Activated CD4-positive, alpha-beta T cell treated with anti-CD3 and anti-CD28 coated beads for 36 hours (primary cell): ENCODE measurements at regions not wholly inside any gene's neighbourhood (a gene's known extent, or its start where the extent isn't known, plus 50 kb on each side); places are given as distances from the start of the nearest gene placed in this dataset.

Source experiments
- ATAC-seq: fragments of 200-7000 bp; cut with Tn5 transposase; one replicate; pipeline ENCODE4 v1.10.0; 2021; ENCODE audit warnings: mild to moderate bottlenecking, moderate library complexity
- CTCF ChIA-PET: fragments of 350-600 bp; sonication (Branson Sonifier 250); formaldehyde crosslinking; loops from one replicate; lab custom pipeline; 2021; ENCODE audit warnings: antibody characterized with exemption; lab: Charles Lee
- POLR2A ChIA-PET: fragments of 350-600 bp; sonication (Branson Sonifier 250); formaldehyde crosslinking; loops from one replicate; lab custom pipeline; 2021; ENCODE audit warnings: antibody characterized with exemption, inconsistent platforms; lab: Charles Lee
- DNase-seq: peaks from one replicate; pipeline ENCODE4 v3.0.0-alpha.2; 2020
- H3K27ac Mint-ChIP-seq: one replicate; pipeline ENCODE4 v1.8.0; 2021; ENCODE audit warnings: mixed read lengths
- H3K27me3 Mint-ChIP-seq: one replicate; pipeline ENCODE4 v1.8.0; 2021; ENCODE audit warnings: mixed read lengths
- H3K36me3 Mint-ChIP-seq: one replicate; pipeline ENCODE4 v1.8.0; 2021; ENCODE audit warnings: low read depth, mixed read lengths
- H3K4me1 Mint-ChIP-seq: one replicate; pipeline ENCODE4 v1.8.0; 2021; ENCODE audit warnings: mixed read lengths
- H3K4me3 Mint-ChIP-seq: one replicate; pipeline ENCODE4 v1.8.0; 2021; ENCODE audit warnings: mild to moderate bottlenecking, moderate library complexity, mixed read lengths
- H3K9me3 Mint-ChIP-seq: one replicate; pipeline ENCODE4 v1.8.0; 2021; ENCODE audit warnings: low read depth, mixed read lengths
- intact Hi-C, 2 experiments: fragments of 100-400 bp; cut with DNase I in 1 of 2; cut with micrococcal nuclease in 1 of 2; formaldehyde crosslinking; loops; one replicate each; pipeline versions ENCODE4 v1.14.2 to v1.15.1; 2022 to 2024; cut with DNase I, micrococcal nuclease

- Mint-ChIP-seq H3K27me3 (no peaks in the 10 kb centered on the region), H3K9me3 (peaks cover 11% of the 10 kb centered on the region), H3K36me3 (no peaks in the 10 kb centered on the region), H3K4me1 (no peaks in the 10 kb centered on the region), H3K4me3 (no peak overlapping the region), H3K27ac (no peak overlapping the region)
- intact Hi-C loops, result no loop called here
- ChIA-PET CTCF (no interaction called here), POLR2A (no interaction called here)
- no peak for ATAC-seq
- DNase-seq, result no peak
Measured at GRCh38 chr13:61831026-61831425, 415.4 kb upstream of the PCDH20 start.

DNA sequence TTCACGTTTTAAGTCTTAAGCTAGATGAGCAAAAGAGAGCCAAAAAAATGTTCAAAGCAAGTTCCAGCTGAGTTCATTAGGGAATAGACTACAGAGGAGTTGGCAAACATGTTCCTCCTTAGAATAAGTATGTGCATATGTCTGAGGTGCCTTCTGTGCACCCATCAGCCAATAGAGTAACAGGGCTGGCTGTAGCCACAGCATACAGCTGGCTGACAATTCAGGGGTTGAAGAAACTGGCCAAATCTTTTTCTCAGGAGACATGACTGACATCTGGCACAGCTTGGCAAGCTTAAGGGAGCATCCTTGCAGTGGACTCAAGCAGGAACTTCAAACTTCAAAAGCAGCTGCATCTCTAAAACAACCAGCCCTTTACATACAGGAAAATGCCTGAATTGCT, 414.8 kb upstream of the PCDH20 start:
- Mint-ChIP-seq H3K27me3 (no peaks in the 10 kb centered on the region), H3K27ac (no peak overlapping the region), H3K4me1 (no peaks in the 10 kb centered on the region), H3K4me3 (no peak overlapping the region), H3K36me3 (no peaks in the 10 kb centered on the region), H3K9me3 (peaks cover 10% of the 10 kb centered on the region)
- ATAC-seq (no peak), DNase-seq (no peak)
- ChIA-PET CTCF (no interaction called here), POLR2A (no interaction called here)
- intact Hi-C loops, result no loop called here

DNA sequence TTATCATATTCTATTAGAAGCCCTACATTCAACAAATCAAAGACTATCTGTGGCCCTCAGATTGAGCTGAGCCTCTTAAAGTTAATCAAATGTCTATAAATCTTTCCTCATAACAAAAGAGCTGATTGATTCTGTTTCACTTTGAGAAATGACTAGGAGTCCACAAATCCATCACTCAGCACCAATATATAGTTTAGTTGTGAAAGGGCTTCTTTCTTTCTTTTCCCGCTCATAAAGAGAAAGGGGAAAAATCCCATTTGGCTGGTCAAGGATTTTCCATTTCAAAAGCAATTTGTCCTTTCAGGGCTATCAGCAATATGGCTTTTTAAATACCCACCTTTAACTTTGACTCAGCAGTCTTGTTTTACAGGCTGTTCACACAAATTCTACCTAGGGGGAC, 408.5 kb upstream of the PCDH20 start:
- Mint-ChIP-seq H3K4me1 (no peaks in the 10 kb centered on the region), H3K27me3 (no peaks in the 10 kb centered on the region), H3K27ac (no peak overlapping the region), H3K9me3 (peaks cover 6% of the 10 kb centered on the region), H3K36me3 (no peaks in the 10 kb centered on the region), H3K4me3 (no peak overlapping the region)
- POLR2A ChIA-PET, result no interaction called here
- intact Hi-C loops, result no loop called here
- ATAC-seq (no peak), DNase-seq (no peak)
- CTCF ChIA-PET, result no interaction called here

DNA sequence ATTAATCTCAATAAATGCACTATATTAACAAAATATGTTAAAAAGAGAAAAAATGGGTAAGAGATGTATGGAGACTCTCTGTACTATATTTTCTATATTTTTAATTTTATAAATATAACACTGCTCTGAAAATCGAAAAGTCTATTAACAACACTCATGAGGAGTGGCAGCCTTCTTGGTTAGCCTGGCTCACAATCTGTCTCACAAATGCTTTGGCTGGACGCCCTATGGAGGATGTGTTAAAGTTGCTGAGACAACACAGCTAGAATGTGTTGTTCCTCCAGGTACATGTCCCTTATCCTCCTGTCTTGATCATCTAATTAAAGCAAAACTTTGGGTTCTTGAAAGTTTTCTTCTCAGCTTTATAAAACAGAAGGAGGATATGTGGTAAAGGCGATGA, 396.6 kb upstream of the PCDH20 start:
- no peaks in the 10 kb centered on the region for H3K27me3 Mint-ChIP-seq
- intact Hi-C loops, result no loop called here
- POLR2A ChIA-PET, result no interaction called here

GRCh38 chr13:61810065-61810464, 394.4 kb upstream of the PCDH20 start:
- Mint-ChIP-seq H3K36me3 (no peaks in the 10 kb centered on the region), H3K4me3 (no peak overlapping the region), H3K27me3 (no peaks in the 10 kb centered on the region), H3K4me1 (no peaks in the 10 kb centered on the region), H3K9me3 (peaks cover 9% of the 10 kb centered on the region), H3K27ac (no peak overlapping the region)
- ChIA-PET CTCF (interaction anchor here (0.6 kb wide), 1 partner anchor 463 kb away, joined by 4 read pairs; no protein-coding TSS in a partner anchor), POLR2A (no interaction called here)
- DNase-seq (no peak), ATAC-seq (no peak)
- intact Hi-C loops, result no loop called here

More for the DNA sequence above, 396.6 kb upstream of the PCDH20 start:
- DNase-seq (no peak), ATAC-seq (no peak)
- CTCF ChIA-PET, result no interaction called here
- no peak overlapping the region for H3K4me3 Mint-ChIP-seq
- no peak overlapping the region for H3K27ac Mint-ChIP-seq
- H3K9me3 Mint-ChIP-seq, result peaks cover 17% of the 10 kb centered on the region
- H3K4me1 Mint-ChIP-seq, result no peaks in the 10 kb centered on the region
- H3K36me3 Mint-ChIP-seq, result no peaks in the 10 kb centered on the region

DNA sequence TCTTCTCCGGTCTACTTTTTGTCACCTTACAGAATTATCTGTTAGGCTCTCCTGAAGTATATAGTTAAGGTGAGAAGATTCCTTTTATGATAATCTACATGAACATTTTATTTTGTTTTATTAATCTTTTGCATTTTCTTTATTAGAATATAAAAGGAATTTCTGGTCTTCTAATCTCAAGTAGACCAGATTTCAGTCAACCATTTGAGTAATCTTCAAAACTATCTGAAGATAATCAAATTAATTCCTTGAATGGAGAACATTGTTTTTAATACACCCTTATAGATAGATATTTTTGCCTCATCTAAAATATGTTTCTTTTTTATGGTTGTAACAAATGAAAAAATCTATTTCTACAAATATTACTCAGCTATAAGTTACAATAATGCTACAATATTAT, 381.7 kb upstream of the PCDH20 start:
- POLR2A ChIA-PET, result no interaction called here
- H3K4me3 Mint-ChIP-seq, result no peak overlapping the region
- no peak for ATAC-seq
- no peaks in the 10 kb centered on the region for H3K27me3 Mint-ChIP-seq
- intact Hi-C loops, result no loop called here
- CTCF ChIA-PET, result no interaction called here
- H3K27ac Mint-ChIP-seq, result no peak overlapping the region
- H3K36me3 Mint-ChIP-seq, result no peaks in the 10 kb centered on the region
- peaks cover 12% of the 10 kb centered on the region for H3K9me3 Mint-ChIP-seq
- H3K4me1 Mint-ChIP-seq, result no peaks in the 10 kb centered on the region
- DNase-seq, result no peak

- POLR2A ChIA-PET, result no interaction called here
- DNase-seq (no peak), ATAC-seq (no peak)
- peaks cover 11% of the 10 kb centered on the region for H3K9me3 Mint-ChIP-seq
- no peaks in the 10 kb centered on the region for H3K36me3 Mint-ChIP-seq
- no peaks in the 10 kb centered on the region for H3K27me3 Mint-ChIP-seq
- H3K27ac Mint-ChIP-seq, result no peak overlapping the region
- intact Hi-C loops, result no loop called here
- CTCF ChIA-PET, result interaction anchor here (0.6 kb wide), 1 partner anchor 1177 kb away, joined by 3 read pairs; no protein-coding TSS in a partner anchor
- H3K4me1 Mint-ChIP-seq, result no peaks in the 10 kb centered on the region
- no peak overlapping the region for H3K4me3 Mint-ChIP-seq
Measured at GRCh38 chr13:61795580-61795979, 379.9 kb upstream of the PCDH20 start.

DNA sequence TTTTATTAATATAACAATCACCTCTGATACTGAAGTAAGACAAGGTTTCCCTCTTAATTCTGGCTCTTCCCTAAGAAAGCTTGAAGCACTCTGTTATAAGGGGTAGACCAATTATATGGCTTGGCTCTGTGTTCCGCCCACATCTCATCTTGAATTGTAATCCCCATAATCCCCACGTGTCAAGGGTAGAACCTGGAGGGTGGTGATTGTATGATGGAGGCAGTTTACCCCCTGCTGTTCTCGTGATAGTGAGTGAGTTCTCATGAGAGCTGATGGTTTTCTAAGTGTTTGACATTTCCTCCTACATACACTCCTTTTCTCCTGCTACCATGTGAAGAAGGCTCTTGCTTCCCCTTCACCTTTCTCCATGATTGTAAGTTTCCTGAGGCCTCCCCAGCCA, 363.8 kb upstream of the PCDH20 start:
- no peak overlapping the region for H3K4me3 Mint-ChIP-seq
- no peak for DNase-seq
- POLR2A ChIA-PET, result no interaction called here
- intact Hi-C loops, result no loop called here
- H3K36me3 Mint-ChIP-seq, result no peaks in the 10 kb centered on the region
- no peaks in the 10 kb centered on the region for H3K4me1 Mint-ChIP-seq
- ATAC-seq, result no peak
- CTCF ChIA-PET, result no interaction called here
- H3K27ac Mint-ChIP-seq, result no peak overlapping the region
- peaks cover 10% of the 10 kb centered on the region for H3K9me3 Mint-ChIP-seq
- H3K27me3 Mint-ChIP-seq, result no peaks in the 10 kb centered on the region

- intact Hi-C loops, result no loop called here
- ChIA-PET CTCF (interaction anchor here (0.8 kb wide), 1 partner anchor 138 kb away, joined by 6 read pairs; no protein-coding TSS in a partner anchor), POLR2A (no interaction called here)
- DNase-seq (no peak), ATAC-seq (no peak)
- Mint-ChIP-seq H3K36me3 (no peaks in the 10 kb centered on the region), H3K27ac (no peak overlapping the region), H3K9me3 (peaks cover 10% of the 10 kb centered on the region), H3K27me3 (no peaks in the 10 kb centered on the region), H3K4me3 (no peak overlapping the region), H3K4me1 (no peaks in the 10 kb centered on the region)
Measured at GRCh38 chr13:61778531-61778930, 362.9 kb upstream of the PCDH20 start.

- ChIA-PET CTCF (no interaction called here), POLR2A (no interaction called here)
- H3K4me1 Mint-ChIP-seq, result no peaks in the 10 kb centered on the region
- no peaks in the 10 kb centered on the region for H3K27me3 Mint-ChIP-seq
- no peak for DNase-seq
- no peak for ATAC-seq
- H3K4me3 Mint-ChIP-seq, result no peak overlapping the region
- intact Hi-C loops, result no loop called here
- peaks cover 7% of the 10 kb centered on the region for H3K9me3 Mint-ChIP-seq
- no peaks in the 10 kb centered on the region for H3K36me3 Mint-ChIP-seq
- no peak overlapping the region for H3K27ac Mint-ChIP-seq
Measured at GRCh38 chr13:61777899-61778298, 362.2 kb upstream of the PCDH20 start.

DNA sequence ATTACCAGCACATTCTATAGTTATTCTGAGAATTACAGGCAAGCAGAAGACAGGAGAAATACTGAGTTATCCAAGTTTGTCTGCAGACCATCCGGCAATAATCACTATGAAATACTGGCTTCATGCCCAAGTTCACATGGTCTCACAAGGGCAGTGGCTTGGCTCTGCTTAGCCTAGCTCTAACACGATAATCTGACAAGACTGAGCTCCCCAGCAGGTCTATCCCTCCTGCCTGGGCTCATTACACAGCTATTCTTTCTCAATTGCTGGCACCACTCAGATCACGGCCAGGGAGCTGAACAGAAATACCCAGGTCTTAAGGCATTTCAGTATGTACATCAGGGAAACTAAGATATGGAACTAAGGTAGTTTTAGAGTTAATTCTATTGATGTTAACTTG, 361.6 kb upstream of the PCDH20 start:
- Mint-ChIP-seq H3K27ac (no peak overlapping the region), H3K36me3 (no peaks in the 10 kb centered on the region), H3K4me1 (no peaks in the 10 kb centered on the region), H3K27me3 (no peaks in the 10 kb centered on the region), H3K9me3 (peaks cover 7% of the 10 kb centered on the region), H3K4me3 (no peak overlapping the region)
- CTCF ChIA-PET, result no interaction called here
- intact Hi-C loops, result no loop called here
- DNase-seq, result no peak
- no peak for ATAC-seq
- POLR2A ChIA-PET, result no interaction called here

GRCh38 chr13:61774903-61775302, 359.3 kb upstream of the PCDH20 start:
- ATAC-seq (no peak), DNase-seq (no peak)
- H3K36me3 Mint-ChIP-seq, result no peaks in the 10 kb centered on the region
- no peak overlapping the region for H3K4me3 Mint-ChIP-seq
- H3K9me3 Mint-ChIP-seq, result peaks cover 8% of the 10 kb centered on the region
- CTCF ChIA-PET, result no interaction called here
- H3K27me3 Mint-ChIP-seq, result no peaks in the 10 kb centered on the region
- intact Hi-C loops, result no loop called here
- H3K27ac Mint-ChIP-seq, result no peak overlapping the region
- no peaks in the 10 kb centered on the region for H3K4me1 Mint-ChIP-seq
- POLR2A ChIA-PET, result no interaction called here

- peaks cover 5% of the 10 kb centered on the region for H3K9me3 Mint-ChIP-seq
- POLR2A ChIA-PET, result no interaction called here
- DNase-seq (no peak), ATAC-seq (no peak)
- H3K4me3 Mint-ChIP-seq, result no peak overlapping the region
- no peak overlapping the region for H3K27ac Mint-ChIP-seq
- CTCF ChIA-PET, result no interaction called here
- intact Hi-C loops, result no loop called here
- H3K36me3 Mint-ChIP-seq, result no peaks in the 10 kb centered on the region
- H3K27me3 Mint-ChIP-seq, result no peaks in the 10 kb centered on the region
- H3K4me1 Mint-ChIP-seq, result no peaks in the 10 kb centered on the region
Measured at GRCh38 chr13:61770681-61771080, 355.0 kb upstream of the PCDH20 start.
